Breast epithelium (tissue), 4 donors: ENCODE measurements at regions not wholly inside any gene's neighbourhood (a gene's known extent, or its start where the extent isn't known, plus 50 kb on each side); places are given as distances from the start of the nearest gene placed in this dataset.

Experiments used
- DNase-seq, 2 donors: peaks; one replicate each; pipeline ENCODE4 v3.0.0-alpha.2; 2019; ENCODE audit warnings: low spot score in 2 of 2
- H3K27ac ChIP-seq, 2 donors: fragments of 200-600 bp; sonication (generic) in 1 of 2; one replicate each; pipeline ENCODE4 v1.5.1; 2016 to 2019; ENCODE audit warnings: mild to moderate bottlenecking in 1 of 2
- H3K27me3 ChIP-seq, 2 donors: fragments of 200-600 bp; sonication (generic) in 1 of 2; one replicate each; pipeline versions ENCODE4 v1.5.1 to v1.6.0; 2017 to 2019; ENCODE audit warnings: control low read depth in 1 of 2, mild to moderate bottlenecking in 1 of 2
- H3K36me3 ChIP-seq: fragments of 200-600 bp; one replicate; pipeline ENCODE4 v1.5.1; 2019
- H3K4me1 ChIP-seq, 2 donors: fragments of 200-600 bp; sonication (generic); one replicate each; pipeline ENCODE4 v1.5.1; 2016 to 2019; ENCODE audit warnings: control low read depth in 1 of 2
- H3K4me3 ChIP-seq, 3 donors: fragments of 200-600 bp; sonication (generic); 1 replicate in 2 of 3; 2 replicates in 1 of 3; pipeline ENCODE4 v1.5.1; 2016 to 2019; ENCODE audit warnings: mild to moderate bottlenecking in 3 of 3, moderate library complexity in 2 of 3
- H3K9me3 ChIP-seq, 2 donors: fragments of 200-600 bp; sonication (generic) in 1 of 2; one replicate each; pipeline ENCODE4 v1.5.1; 2016 to 2019; ENCODE audit warnings: control low read depth in 1 of 2
- POLR2A ChIP-seq: fragments of 450-650 bp; IDR thresholded peaks from one replicate; pipeline ENCODE4 v1.6.1; 2016; ENCODE audit warnings: antibody characterized with exemption, mild to moderate bottlenecking, moderate library complexity
- POLR2AphosphoS5 ChIP-seq, 3 donors: sonication (generic); formaldehyde crosslinking; IDR thresholded peaks; one replicate each; pipeline ENCODE4 v1.6.1; 2017; ENCODE audit warnings: antibody characterized with exemption in 3 of 3
- intact Hi-C: fragments of 100-400 bp; cut with DNase I; formaldehyde crosslinking; loops from one replicate; pipeline ENCODE4 v1.15.1; 2023; ENCODE audit warnings: low total_unique reads
- TF ChIP-seq, protein P1 (sequence below), 3 donors: fragments of 450-650 bp; IDR thresholded peaks; one replicate each; pipeline ENCODE4 v1.5.1; 2016 to 2017; ENCODE audit warnings: antibody characterized with exemption in 3 of 3, mild to moderate bottlenecking in 3 of 3, moderate library complexity in 3 of 3

- TF ChIP-seq POLR2AphosphoS5 (IDR thresholded peaks at IDR 0.05) (no peak), POLR2A (no peak)
- TF ChIP-seq, protein P1, sequence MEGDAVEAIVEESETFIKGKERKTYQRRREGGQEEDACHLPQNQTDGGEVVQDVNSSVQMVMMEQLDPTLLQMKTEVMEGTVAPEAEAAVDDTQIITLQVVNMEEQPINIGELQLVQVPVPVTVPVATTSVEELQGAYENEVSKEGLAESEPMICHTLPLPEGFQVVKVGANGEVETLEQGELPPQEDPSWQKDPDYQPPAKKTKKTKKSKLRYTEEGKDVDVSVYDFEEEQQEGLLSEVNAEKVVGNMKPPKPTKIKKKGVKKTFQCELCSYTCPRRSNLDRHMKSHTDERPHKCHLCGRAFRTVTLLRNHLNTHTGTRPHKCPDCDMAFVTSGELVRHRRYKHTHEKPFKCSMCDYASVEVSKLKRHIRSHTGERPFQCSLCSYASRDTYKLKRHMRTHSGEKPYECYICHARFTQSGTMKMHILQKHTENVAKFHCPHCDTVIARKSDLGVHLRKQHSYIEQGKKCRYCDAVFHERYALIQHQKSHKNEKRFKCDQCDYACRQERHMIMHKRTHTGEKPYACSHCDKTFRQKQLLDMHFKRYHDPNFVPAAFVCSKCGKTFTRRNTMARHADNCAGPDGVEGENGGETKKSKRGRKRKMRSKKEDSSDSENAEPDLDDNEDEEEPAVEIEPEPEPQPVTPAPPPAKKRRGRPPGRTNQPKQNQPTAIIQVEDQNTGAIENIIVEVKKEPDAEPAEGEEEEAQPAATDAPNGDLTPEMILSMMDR (IDR thresholded peaks at IDR 0.05): no peak
- DNase-seq: no peak
- H3K27me3 ChIP-seq: no peaks in the 10 kb centered on the region
- no peaks in the 10 kb centered on the region for H3K36me3 ChIP-seq
- no peak overlapping the region for H3K4me3 ChIP-seq
- H3K9me3 ChIP-seq: no peaks in the 10 kb centered on the region
- H3K4me1 ChIP-seq: no peaks in the 10 kb centered on the region
- intact Hi-C loops: no loop called here
- H3K27ac ChIP-seq: no peak overlapping the region
Measured at GRCh38 chr5:172588380-172588779, 52.7 kb upstream of the NEURL1B start.

DNA sequence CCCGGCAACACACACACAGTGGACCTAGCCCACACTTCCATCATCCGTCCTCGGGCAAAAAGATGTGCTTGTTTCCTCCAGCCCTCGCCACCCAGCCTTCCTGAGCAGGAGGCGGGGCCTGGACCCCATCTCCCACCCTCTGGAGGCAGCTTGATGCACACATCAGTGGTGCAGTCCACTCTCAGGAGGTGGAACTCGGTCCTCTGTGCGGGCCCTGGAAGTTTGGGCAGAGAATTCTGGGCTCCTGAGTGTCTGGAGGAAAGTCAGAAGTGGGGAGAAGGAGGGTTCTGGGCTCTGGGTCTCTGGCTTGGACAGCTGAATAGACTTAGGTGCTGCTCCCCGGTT, 54.0 kb upstream of the NEURL1B start:
- Histone ChIP-seq H3K36me3 (no peaks in the 10 kb centered on the region), H3K27ac (peak overlapping the region in 1 of 2 donors; percentile 48), H3K4me1 (no peaks in the 10 kb centered on the region), H3K9me3 (no peaks in the 10 kb centered on the region), H3K27me3 (no peaks in the 10 kb centered on the region), H3K4me3 (no peak overlapping the region)
- DNase-seq: no peak
- intact Hi-C loops: no loop called here
- TF ChIP-seq, protein P1 (IDR thresholded peaks at IDR 0.05): no peak

- intact Hi-C loops: no loop called here
Measured at GRCh38 chr5:172586125-172587060, 54.7 kb upstream of the NEURL1B start.

DNA sequence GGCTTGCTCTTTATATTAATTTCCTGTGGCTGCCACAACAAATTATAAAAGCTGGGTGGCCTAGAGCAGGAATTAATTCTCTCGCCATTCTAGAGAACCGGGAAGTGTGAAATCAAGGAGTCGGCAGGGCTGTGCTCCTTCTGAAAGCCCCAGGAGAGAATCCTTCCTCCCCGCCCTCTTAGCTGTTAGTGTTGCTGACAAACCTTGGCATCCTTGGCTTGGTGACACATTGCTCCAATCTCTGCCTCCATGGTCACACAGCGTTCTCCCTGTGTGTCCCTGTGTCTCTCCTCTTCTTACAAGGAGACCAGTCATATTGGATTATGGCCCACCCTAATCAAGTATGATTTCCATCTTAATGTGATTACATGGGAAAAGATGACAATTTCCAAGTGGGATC, 55.9 kb upstream of the NEURL1B start:
- Histone ChIP-seq H3K36me3 (no peaks in the 10 kb centered on the region), H3K27me3 (no peaks in the 10 kb centered on the region), H3K27ac (peak overlapping the region; percentile 61 to 88), H3K4me3 (no peak overlapping the region), H3K9me3 (no peaks in the 10 kb centered on the region), H3K4me1 (no peaks in the 10 kb centered on the region)
- DNase-seq: no peak
- TF ChIP-seq POLR2AphosphoS5 (IDR thresholded peaks at IDR 0.05) (no peak), POLR2A (no peak)
- TF ChIP-seq, protein P1 (IDR thresholded peaks at IDR 0.05): no peak
- intact Hi-C loops: no loop called here

More at GRCh38 chr5:172586125-172587060, 54.7 kb upstream of the NEURL1B start:
- H3K27me3 ChIP-seq: no peaks in the 10 kb centered on the region
- H3K9me3 ChIP-seq: no peaks in the 10 kb centered on the region
- TF ChIP-seq, protein P1 (IDR thresholded peaks at IDR 0.05): no peak
- TF ChIP-seq POLR2AphosphoS5 (IDR thresholded peaks at IDR 0.05) (no peak), POLR2A (no peak)
- H3K27ac ChIP-seq: peak overlapping the region in 1 of 2 donors; percentile 48
- H3K4me1 ChIP-seq: no peaks in the 10 kb centered on the region
- no peak overlapping the region for H3K4me3 ChIP-seq
- no peak for DNase-seq
- no peaks in the 10 kb centered on the region for H3K36me3 ChIP-seq

DNA sequence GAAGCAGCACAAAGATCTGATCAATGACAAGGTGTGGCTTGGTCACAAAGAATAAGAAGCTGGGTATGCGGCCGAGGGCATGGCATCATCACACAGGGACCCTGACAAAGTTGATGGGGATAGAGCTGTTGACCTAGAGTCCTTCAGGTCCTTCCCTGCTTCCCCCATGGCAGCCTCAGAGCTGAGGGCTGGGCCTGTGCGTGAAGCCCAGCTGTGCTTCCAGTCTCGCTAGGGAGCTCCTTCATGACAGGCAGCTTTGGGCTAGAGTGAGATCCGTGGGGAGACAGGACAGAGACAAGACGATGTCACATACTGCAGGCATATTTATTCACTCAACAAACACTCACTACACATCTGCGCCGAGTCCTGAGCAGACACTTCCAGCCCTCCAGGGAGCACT, 56.4 kb upstream of the NEURL1B start:
- peak overlapping the region; percentile 61 to 88 for H3K27ac ChIP-seq
- intact Hi-C loops: no loop called here

More for the DNA sequence above, 56.4 kb upstream of the NEURL1B start:
- no peaks in the 10 kb centered on the region for H3K27me3 ChIP-seq
- DNase-seq: no peak
- H3K4me1 ChIP-seq: no peaks in the 10 kb centered on the region
- no peak overlapping the region for H3K4me3 ChIP-seq
- TF ChIP-seq POLR2A: no peak
- TF ChIP-seq, protein P1 (IDR thresholded peaks at IDR 0.05): no peak
- TF ChIP-seq POLR2AphosphoS5 (IDR thresholded peaks at IDR 0.05): no peak
- no peaks in the 10 kb centered on the region for H3K9me3 ChIP-seq
- H3K36me3 ChIP-seq: no peaks in the 10 kb centered on the region
